Caki2 (cell line): ENCODE measurements at regions not wholly inside any gene's neighbourhood (a gene's known extent, or its start where the extent isn't known, plus 50 kb on each side); places are given as distances from the start of the nearest gene placed in this dataset.

Source experiments
- DNase-seq: peaks from one replicate; pipeline ENCODE4 v3.0.0-alpha.2; 2015; ENCODE audit warnings: low read depth
- in situ Hi-C: cut with HindIII; loops from 2 replicates; pipeline ENCODE4 v1.10.0; 2016; ENCODE audit warnings: low sequenced_read_pairs, low pct_unique_long_range_greater_than_20kb, mixed read lengths

- no peak for DNase-seq
- in situ Hi-C loops = no loop called here
Measured at GRCh38 chr17:13410214-13410613, 191.5 kb downstream of the HS3ST3A1 start.

- DNase-seq = no peak
- in situ Hi-C loops = no loop called here
Measured at GRCh38 chr17:13409455-13409854, 192.3 kb downstream of the HS3ST3A1 start.

GRCh38 chr17:13407381-13407780 lies 194.3 kb downstream of the HS3ST3A1 start:
- DNase-seq = no peak
- in situ Hi-C loops = no loop called here

- in situ Hi-C loops = no loop called here
Measured at GRCh38 chr17:13405807-13406206, 195.9 kb downstream of the HS3ST3A1 start.

GRCh38 chr17:13405080-13405479 lies 196.6 kb downstream of the HS3ST3A1 start:
- no peak for DNase-seq
- in situ Hi-C loops = no loop called here

More at GRCh38 chr17:13405807-13406206, 195.9 kb downstream of the HS3ST3A1 start:
- no peak for DNase-seq

- in situ Hi-C loops = no loop called here
- DNase-seq = no peak
Measured at GRCh38 chr17:13403982-13404946, 197.5 kb downstream of the HS3ST3A1 start.

GRCh38 chr17:13400491-13400890 lies 201.2 kb downstream of the HS3ST3A1 start:
- in situ Hi-C loops = no loop called here
- no peak for DNase-seq

GRCh38 chr17:13398853-13399252 lies 202.9 kb downstream of the HS3ST3A1 start:
- in situ Hi-C loops = no loop called here

GRCh38 chr17:13398091-13398490 lies 203.6 kb downstream of the HS3ST3A1 start:
- no peak for DNase-seq
- in situ Hi-C loops = no loop called here

More at GRCh38 chr17:13398853-13399252, 202.9 kb downstream of the HS3ST3A1 start:
- no peak for DNase-seq

GRCh38 chr17:13395862-13396261 lies 205.9 kb downstream of the HS3ST3A1 start:
- no peak for DNase-seq
- in situ Hi-C loops = no loop called here

GRCh38 chr17:13395346-13395745 lies 206.4 kb downstream of the HS3ST3A1 start:
- in situ Hi-C loops = no loop called here
- no peak for DNase-seq

- in situ Hi-C loops = no loop called here
- DNase-seq = no peak
Measured at GRCh38 chr17:13393841-13394710, 207.7 kb downstream of the HS3ST3A1 start.

GRCh38 chr17:13387952-13388351 lies 213.8 kb downstream of the HS3ST3A1 start:
- no peak for DNase-seq
- in situ Hi-C loops = no loop called here

- in situ Hi-C loops = no loop called here
- no peak for DNase-seq
Measured at GRCh38 chr17:13387236-13387635, 214.5 kb downstream of the HS3ST3A1 start.

- no peak for DNase-seq
- in situ Hi-C loops = no loop called here
Measured at GRCh38 chr17:13385481-13385911, 216.2 kb downstream of the HS3ST3A1 start.

- in situ Hi-C loops = no loop called here
- DNase-seq = no peak
Measured at GRCh38 chr17:13384626-13385025, 217.1 kb downstream of the HS3ST3A1 start.

- in situ Hi-C loops = no loop called here
Measured at GRCh38 chr17:13378361-13378760, 223.4 kb downstream of the HS3ST3A1 start.

GRCh38 chr17:13374203-13375143 lies 227.3 kb downstream of the HS3ST3A1 start:
- in situ Hi-C loops = no loop called here
- DNase-seq = no peak

More at GRCh38 chr17:13378361-13378760, 223.4 kb downstream of the HS3ST3A1 start:
- DNase-seq = no peak
